ENCODE measurements at regions not wholly inside any gene's neighbourhood (a gene's known extent, or its start where the extent isn't known, plus 50 kb on each side); places are given as distances from the start of the nearest gene placed in this dataset.

- TF ChIP-seq POLR2A (IDR thresholded peaks at IDR 0.05; ENCODE audit: low read length) (no peak), GATA1 (IDR thresholded peaks at IDR 0.05; ENCODE audit: low read depth, low read length) (no peak)
These were observed 191.7 kb upstream of the PTPRD start for GRCh38 chr9:10804486-10804885.
